Stimulated activated CD4-positive, alpha-beta T cell treated with anti-CD3 and anti-CD28 coated beads, Interleukin-1b, Interleukin-23, amount 100 ng/mL, for 24 hours (primary cell): ENCODE measurements at regions not wholly inside any gene's neighbourhood (a gene's known extent, or its start where the extent isn't known, plus 50 kb on each side); places are given as distances from the start of the nearest gene placed in this dataset.

Experiments
- DNase-seq, 4 experiments: peaks; one replicate each; pipeline ENCODE4 v3.0.0-alpha.2; 2020; ENCODE audit warnings: low read depth in 4 of 4, low spot score in 1 of 4

- no peak for DNase-seq
Observed at GRCh38 chr11:112778091-112778876, 182.9 kb upstream of the NCAM1 start.

- no peak for DNase-seq
Observed at GRCh38 chr11:112778877-112779266, 182.3 kb upstream of the NCAM1 start.

- no peak for DNase-seq
Observed at GRCh38 chr11:112780351-112781087, 180.7 kb upstream of the NCAM1 start.

GRCh38 chr11:112783945-112784322, 177.3 kb upstream of the NCAM1 start:
- DNase-seq: no peak

- no peak for DNase-seq
Observed at GRCh38 chr11:112784323-112785073, 176.7 kb upstream of the NCAM1 start.

- DNase-seq: no peak
Observed at GRCh38 chr11:112785149-112785548, 176.1 kb upstream of the NCAM1 start.

GRCh38 chr11:112785719-112786118, 175.5 kb upstream of the NCAM1 start:
- DNase-seq: no peak

GRCh38 chr11:112786196-112786595, 175.0 kb upstream of the NCAM1 start:
- DNase-seq: no peak

- no peak for DNase-seq
Observed at GRCh38 chr11:112786886-112787530, 174.2 kb upstream of the NCAM1 start.

- no peak for DNase-seq
Observed at GRCh38 chr11:112789481-112789880, 171.7 kb upstream of the NCAM1 start.

GRCh38 chr11:112790286-112790685, 170.9 kb upstream of the NCAM1 start:
- no peak for DNase-seq

- DNase-seq: no peak
Observed at GRCh38 chr11:112792070-112792469, 169.2 kb upstream of the NCAM1 start.

- no peak for DNase-seq
Observed at GRCh38 chr11:112793416-112793815, 167.8 kb upstream of the NCAM1 start.

- DNase-seq: no peak
Observed at GRCh38 chr11:112794331-112794846, 166.8 kb upstream of the NCAM1 start.

- no peak for DNase-seq
Observed at GRCh38 chr11:112795142-112795815, 165.9 kb upstream of the NCAM1 start.

- no peak for DNase-seq
Observed at GRCh38 chr11:112795911-112796649, 165.1 kb upstream of the NCAM1 start.

- DNase-seq: no peak
Observed at GRCh38 chr11:112797092-112797491, 164.1 kb upstream of the NCAM1 start.

- DNase-seq: peak in 1 of 4 experiments; percentile 4
Observed at GRCh38 chr11:112797648-112798293, 163.4 kb upstream of the NCAM1 start.

GRCh38 chr11:112801025-112801816, 160.0 kb upstream of the NCAM1 start:
- DNase-seq: no peak
